Epithelial cell of proximal tubule (primary cell): ENCODE measurements at regions not wholly inside any gene's neighbourhood (a gene's known extent, or its start where the extent isn't known, plus 50 kb on each side); places are given as distances from the start of the nearest gene placed in this dataset.

Experiments used
- DNase-seq: peaks from one replicate; pipeline ENCODE4 v3.0.0-alpha.2; 2011; ENCODE audit warnings: low read depth
- H3K4me3 ChIP-seq: 2 replicates; pipeline ENCODE4 v1.5.1; 2011; ENCODE audit warnings: low read depth, mild to moderate bottlenecking, low read length
- CTCF ChIP-seq: conservative IDR thresholded peaks from 2 replicates; pipeline ENCODE4 v1.5.1; 2012; ENCODE audit warnings: low read depth, mild to moderate bottlenecking, low read length

- TF ChIP-seq CTCF = no peak
- DNase-seq = no peak
- H3K4me3 ChIP-seq = no peak overlapping the region
Observed at GRCh38 chr5:3351581-3352442, 243.8 kb upstream of the IRX1 start.

- no peak overlapping the region for H3K4me3 ChIP-seq
- no peak for TF ChIP-seq CTCF
- no peak for DNase-seq
Observed at GRCh38 chr5:3350781-3351180, 244.9 kb upstream of the IRX1 start.

- no peak for DNase-seq
- no peak for TF ChIP-seq CTCF
- no peak overlapping the region for H3K4me3 ChIP-seq
Observed at GRCh38 chr5:3349704-3350565, 245.7 kb upstream of the IRX1 start.

- TF ChIP-seq CTCF = no peak
- DNase-seq = no peak
- no peak overlapping the region for H3K4me3 ChIP-seq
Observed at GRCh38 chr5:3348576-3349535, 246.8 kb upstream of the IRX1 start.

- no peak for TF ChIP-seq CTCF
- no peak for DNase-seq
- no peak overlapping the region for H3K4me3 ChIP-seq
Observed at GRCh38 chr5:3347741-3348140, 247.9 kb upstream of the IRX1 start.

- DNase-seq = no peak
- TF ChIP-seq CTCF = no peak
- H3K4me3 ChIP-seq = no peak overlapping the region
Observed at GRCh38 chr5:3346111-3346820, 249.4 kb upstream of the IRX1 start.
